Esophagus (tissue), 2 donors: ENCODE measurements at regions not wholly inside any gene's neighbourhood (a gene's known extent, or its start where the extent isn't known, plus 50 kb on each side); places are given as distances from the start of the nearest gene placed in this dataset.

Experiments
- H3K27ac ChIP-seq, 2 donors: one replicate each; pipeline ENCODE4 v1.5.1; 2013; ENCODE audit warnings: low read depth in 2 of 2, mild to moderate bottlenecking in 2 of 2, inconsistent platforms in 1 of 2, low read length in 1 of 2, moderate library complexity in 1 of 2
- H3K27me3 ChIP-seq, 2 donors: one replicate each; pipeline ENCODE4 v1.6.1; 2013; ENCODE audit warnings: low read length in 2 of 2, control low read depth in 1 of 2, mild to moderate bottlenecking in 1 of 2; ENCODE audit not compliant: insufficient read depth in 2 of 2, control insufficient read depth in 1 of 2
- H3K36me3 ChIP-seq, 2 donors: one replicate each; pipeline ENCODE4 v1.6.1; 2013; ENCODE audit warnings: low read length in 1 of 2; ENCODE audit not compliant: control insufficient read depth in 2 of 2, insufficient read depth in 2 of 2
- H3K4me1 ChIP-seq, 2 donors: one replicate each; pipeline ENCODE4 v1.6.1; 2013; ENCODE audit warnings: low read length in 1 of 2; ENCODE audit not compliant: control insufficient read depth in 2 of 2, insufficient read depth in 2 of 2
- H3K4me3 ChIP-seq, 2 donors: one replicate each; pipeline ENCODE4 v1.5.1; 2013; ENCODE audit warnings: low read length in 2 of 2, mild to moderate bottlenecking in 2 of 2, low read depth in 1 of 2, moderate library complexity in 1 of 2
- H3K9me3 ChIP-seq, 2 donors: one replicate each; pipeline ENCODE4 v1.6.1; 2013; ENCODE audit warnings: mild to moderate bottlenecking in 2 of 2, low read depth in 1 of 2, low read length in 1 of 2, moderate library complexity in 1 of 2; ENCODE audit not compliant: control insufficient read depth in 2 of 2, insufficient read depth in 1 of 2
- WGBS, 2 donors: extraction: QIAGEN DNeasy Blood & Tissue Kit; methylation state at CpG; one replicate each; pipeline ENCODE4 v1.1.7; 2013; 5-methylcytosine and 5-hydroxymethylcytosine counted together
- donor health status: healthy with polysubstance abuse.
- donor health status: Bipolar disorder and iron deficiency.

DNA sequence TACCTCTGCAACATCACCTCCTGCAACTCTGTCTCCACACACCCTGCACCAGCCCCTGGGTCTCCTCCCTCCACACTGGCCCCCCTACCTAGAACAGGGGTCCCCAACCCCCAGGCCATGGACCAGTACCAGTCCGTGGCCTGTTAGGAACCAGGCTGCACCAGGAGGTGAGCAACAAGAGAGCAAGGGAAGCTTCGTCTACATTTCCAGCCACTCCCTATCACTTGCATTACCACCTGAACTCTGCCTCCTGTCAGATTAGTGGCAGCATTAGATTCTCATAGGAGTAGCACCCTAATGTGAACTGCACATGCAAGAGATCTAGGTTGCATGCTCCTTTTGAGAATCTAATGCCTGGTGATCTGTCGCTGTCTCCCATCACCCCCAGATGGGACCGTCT lies 108.8 kb upstream of the WDR11 start:
- Histone ChIP-seq H3K9me3 (no peaks in the 10 kb centered on the region), H3K27ac (no peak overlapping the region), H3K4me3 (no peak overlapping the region), H3K36me3 (no peaks in the 10 kb centered on the region), H3K4me1 (no peaks in the 10 kb centered on the region), H3K27me3 (peaks cover 0 to 5% of the 10 kb centered on the region in 2 donors)
- WGBS, 2 donors, result 87 to 94% methylated on average over 4 of the region's 4 CpGs

DNA sequence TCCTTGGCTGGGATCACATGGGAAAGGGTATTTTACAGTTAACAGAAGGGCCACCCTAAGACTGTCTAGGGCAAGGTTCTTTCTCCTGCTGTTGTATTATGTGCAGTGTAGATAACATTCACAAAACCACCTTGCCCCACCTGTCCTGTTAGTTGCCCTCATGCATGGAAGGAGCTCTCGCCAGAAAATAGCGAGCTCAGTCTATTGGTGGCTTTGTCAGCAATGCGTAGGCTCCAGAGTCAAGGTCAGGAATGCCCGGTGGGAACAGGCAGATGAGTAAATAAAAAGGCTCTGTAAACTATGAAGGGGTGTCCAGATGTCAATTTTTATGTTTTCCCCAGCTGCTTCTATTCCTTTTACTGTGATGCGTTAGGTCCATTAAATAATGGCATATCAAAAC lies 107.1 kb upstream of the WDR11 start:
- WGBS, 2 donors, result 64 to 80% methylated on average over 5 of the region's 5 CpGs
- Histone ChIP-seq H3K27me3 (peaks cover 0 to 5% of the 10 kb centered on the region in 2 donors), H3K9me3 (no peaks in the 10 kb centered on the region), H3K4me3 (no peak overlapping the region), H3K27ac (no peak overlapping the region), H3K4me1 (no peaks in the 10 kb centered on the region), H3K36me3 (no peaks in the 10 kb centered on the region)

DNA sequence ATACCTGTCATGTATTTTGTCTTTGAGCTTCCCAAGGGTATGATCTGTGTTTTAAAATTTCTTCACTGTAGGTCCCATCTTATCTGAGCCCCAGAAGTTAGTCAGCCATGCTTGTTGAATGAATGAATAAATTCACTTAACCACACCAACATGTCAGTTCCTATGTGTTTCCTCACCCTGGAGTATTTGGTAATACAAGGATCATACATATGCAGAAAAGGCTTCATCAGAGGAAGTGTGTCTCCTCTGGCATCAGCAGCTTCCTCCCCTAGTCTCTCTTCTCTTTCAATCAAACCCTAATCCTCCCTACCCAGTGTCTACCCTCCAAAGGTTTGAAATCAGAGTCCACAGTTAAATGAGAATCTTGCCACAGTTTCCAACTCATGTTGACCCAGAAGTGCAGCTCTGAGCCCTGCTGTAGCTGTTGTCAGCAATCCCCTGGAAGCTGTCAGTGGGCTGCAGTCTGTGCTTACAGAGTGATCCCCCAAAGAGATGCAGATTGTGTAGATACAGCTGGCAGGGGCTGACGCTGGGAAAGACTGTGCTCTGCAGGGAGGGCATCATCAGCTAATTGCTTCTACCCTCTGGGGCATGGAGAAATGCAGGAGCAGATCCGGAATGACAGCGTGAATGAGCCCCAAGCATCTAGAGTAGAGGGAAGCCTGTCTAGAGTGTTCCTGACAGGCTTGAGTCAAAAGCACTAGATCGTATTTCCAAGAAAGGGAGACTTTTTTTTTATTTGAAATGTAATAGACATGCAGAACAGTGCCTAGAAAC lies 105.0 kb upstream of the WDR11 start:
- 36 to 41% methylated on average over 4 of the region's 4 CpGs for WGBS, 2 donors
- peaks cover 0 to 5% of the 10 kb centered on the region in 2 donors for H3K27me3 ChIP-seq
- H3K36me3 ChIP-seq, result no peaks in the 10 kb centered on the region

DNA sequence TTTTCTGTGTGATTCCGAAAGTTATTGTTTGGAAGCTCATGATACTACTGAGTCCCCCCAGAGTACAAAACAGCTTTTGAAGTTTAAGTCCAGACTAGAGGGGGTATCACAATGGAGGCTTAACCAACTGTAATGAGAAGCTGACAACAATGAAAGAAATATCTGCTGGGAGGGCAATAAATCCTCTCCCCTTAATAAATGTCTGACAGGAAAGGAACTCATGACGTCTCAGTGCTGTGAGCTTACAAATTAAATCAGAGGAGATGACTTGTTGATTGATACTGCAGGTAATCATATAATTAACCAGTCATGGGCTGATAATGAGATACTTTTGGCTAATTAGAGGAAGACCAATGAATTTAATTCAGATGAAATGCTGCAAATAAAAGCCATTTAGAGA lies 102.6 kb upstream of the WDR11 start:
- no peaks in the 10 kb centered on the region for H3K4me1 ChIP-seq
- 47 to 58% methylated on average over 2 of the region's 2 CpGs for WGBS, 2 donors
- peaks cover 0 to 5% of the 10 kb centered on the region in 2 donors for H3K27me3 ChIP-seq
- H3K36me3 ChIP-seq, result no peaks in the 10 kb centered on the region
- H3K9me3 ChIP-seq, result no peaks in the 10 kb centered on the region
- H3K4me3 ChIP-seq, result no peak overlapping the region
- H3K27ac ChIP-seq, result no peak overlapping the region

More for the DNA sequence above, 105.0 kb upstream of the WDR11 start:
- Histone ChIP-seq H3K4me3 (no peak overlapping the region), H3K27ac (no peak overlapping the region), H3K9me3 (no peaks in the 10 kb centered on the region), H3K4me1 (no peaks in the 10 kb centered on the region)

DNA sequence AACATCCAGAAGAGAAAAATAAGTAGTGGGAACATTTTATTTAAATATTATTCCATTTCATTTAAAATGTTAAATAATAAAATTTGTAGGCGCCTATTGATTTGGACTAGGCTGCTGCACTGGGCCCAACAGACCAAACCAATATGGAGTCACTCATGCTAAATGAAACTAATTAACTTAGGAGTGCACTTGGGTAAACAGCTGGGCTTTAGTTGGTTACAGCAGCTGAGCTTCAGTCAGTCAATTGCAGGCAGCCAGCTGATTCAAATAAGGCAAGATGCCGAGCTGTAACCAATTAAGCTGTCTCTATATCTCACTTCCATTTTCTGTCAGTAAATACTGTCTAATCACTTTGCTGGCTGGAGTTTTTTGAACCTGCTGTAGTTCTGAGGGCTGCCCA lies 102.1 kb upstream of the WDR11 start:
- peaks cover 0 to 5% of the 10 kb centered on the region in 2 donors for H3K27me3 ChIP-seq
- no peaks in the 10 kb centered on the region for H3K4me1 ChIP-seq
- no peaks in the 10 kb centered on the region for H3K9me3 ChIP-seq
- 68 to 70% methylated on average over 2 of the region's 2 CpGs for WGBS, 2 donors
- H3K27ac ChIP-seq, result no peak overlapping the region
- H3K4me3 ChIP-seq, result no peak overlapping the region
- H3K36me3 ChIP-seq, result no peaks in the 10 kb centered on the region

DNA sequence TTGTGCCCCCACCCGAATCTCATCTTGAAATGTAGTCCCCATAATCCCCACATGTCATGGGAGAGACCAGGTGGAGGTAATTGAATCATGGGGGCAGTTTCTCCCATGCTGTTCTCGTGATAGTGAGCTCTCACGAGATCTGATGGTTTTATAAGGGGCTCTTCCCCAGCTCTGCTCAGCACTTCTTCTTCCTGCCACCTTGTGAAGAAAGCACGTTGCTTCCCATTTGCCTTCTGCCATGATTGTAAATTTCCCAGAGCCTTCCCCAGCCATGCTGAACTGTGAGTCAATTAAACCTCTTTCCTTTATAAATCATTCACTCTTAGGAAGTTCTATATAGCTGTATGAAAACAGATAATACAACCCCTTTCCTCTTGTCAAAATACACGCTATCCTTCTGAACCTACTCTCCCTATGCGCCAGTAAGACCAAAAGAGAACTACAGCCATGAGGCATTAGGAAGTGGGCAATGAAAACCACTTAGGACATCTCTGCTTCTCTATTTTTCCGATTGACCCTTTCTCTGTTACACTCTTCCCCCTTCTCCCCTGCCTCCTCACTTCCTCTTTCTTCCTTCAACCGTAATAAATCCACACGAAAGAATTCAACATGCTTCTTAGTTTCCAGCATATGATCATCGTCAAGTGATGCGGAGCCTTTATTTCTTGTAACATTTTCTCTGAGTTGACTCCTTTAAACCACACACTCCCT lies 101.2 kb upstream of the WDR11 start:
- WGBS, 2 donors, result 55 to 69% methylated on average over 11 of the region's 11 CpGs

DNA sequence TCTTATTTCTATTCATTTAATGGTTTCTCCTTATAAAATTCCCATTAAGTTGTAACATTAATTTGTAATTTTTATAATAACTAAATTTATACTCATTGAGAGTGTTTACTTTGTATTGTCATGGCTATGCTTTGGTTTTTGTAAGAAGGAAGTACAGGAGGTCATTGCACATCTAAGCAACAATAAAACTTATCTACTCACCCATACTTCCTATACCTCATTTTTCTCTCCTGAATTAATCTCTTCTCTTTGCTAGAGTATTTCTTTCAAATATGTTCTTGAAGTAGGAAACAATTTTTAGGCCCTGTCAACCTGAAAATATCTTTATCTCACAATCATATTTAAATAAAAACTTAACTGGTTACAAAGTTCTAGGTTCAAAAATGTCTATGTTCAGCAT lies 95.4 kb upstream of the WDR11 start:
- Histone ChIP-seq H3K9me3 (no peaks in the 10 kb centered on the region), H3K36me3 (no peaks in the 10 kb centered on the region), H3K4me1 (no peaks in the 10 kb centered on the region), H3K27ac (no peak overlapping the region), H3K27me3 (peaks cover 0 to 4% of the 10 kb centered on the region in 2 donors), H3K4me3 (no peak overlapping the region)

More for the DNA sequence above, 101.2 kb upstream of the WDR11 start:
- Histone ChIP-seq H3K36me3 (no peaks in the 10 kb centered on the region), H3K4me1 (no peaks in the 10 kb centered on the region), H3K27me3 (peaks cover 0 to 5% of the 10 kb centered on the region in 2 donors), H3K9me3 (no peaks in the 10 kb centered on the region), H3K27ac (no peak overlapping the region), H3K4me3 (no peak overlapping the region)

DNA sequence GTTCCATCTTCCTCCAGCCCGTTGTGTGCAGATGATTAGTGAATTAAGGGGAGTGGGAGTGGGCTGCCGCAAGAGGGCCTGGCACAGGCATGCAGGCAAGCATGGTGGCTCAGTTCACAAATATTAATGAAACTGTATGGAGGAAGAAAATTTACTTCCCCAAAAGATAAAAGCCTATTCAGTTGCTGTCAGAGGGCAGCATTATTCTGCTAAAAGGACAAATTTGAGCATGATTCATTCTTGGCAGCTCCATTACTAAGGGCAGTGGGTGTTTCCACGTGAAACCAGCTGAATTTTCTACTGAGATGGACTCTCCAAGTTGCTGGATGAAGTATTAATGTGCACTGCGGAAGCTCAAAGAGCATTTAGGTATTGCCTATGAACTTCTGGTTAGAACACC lies 90.9 kb upstream of the WDR11 start:
- WGBS, 2 donors, result 68 to 71% methylated on average over 4 of the region's 4 CpGs
- Histone ChIP-seq H3K9me3 (no peaks in the 10 kb centered on the region), H3K27me3 (peaks cover 0 to 5% of the 10 kb centered on the region in 2 donors), H3K27ac (no peak overlapping the region), H3K4me1 (no peaks in the 10 kb centered on the region), H3K4me3 (no peak overlapping the region), H3K36me3 (no peaks in the 10 kb centered on the region)

DNA sequence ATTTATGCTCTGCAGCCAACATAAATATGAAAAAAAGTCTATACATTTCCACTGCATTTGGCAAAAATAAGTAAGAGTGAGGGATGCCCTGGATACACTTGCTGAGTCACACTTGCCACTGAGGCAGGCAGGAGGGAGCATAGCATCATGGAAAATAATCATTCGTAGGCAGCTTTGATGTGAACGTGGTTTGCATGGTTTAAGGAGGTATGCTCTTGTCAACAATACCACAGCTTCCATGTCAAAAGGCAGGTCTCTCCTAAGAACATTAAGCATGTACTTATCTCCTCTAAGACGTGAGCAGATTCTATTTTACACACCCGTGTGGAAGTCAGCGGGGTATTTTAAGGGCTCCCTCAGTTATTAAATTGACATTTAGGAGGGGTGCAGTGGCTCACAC lies 89.2 kb upstream of the WDR11 start:
- peaks cover 0 to 4% of the 10 kb centered on the region in 2 donors for H3K27me3 ChIP-seq
- H3K4me1 ChIP-seq, result no peaks in the 10 kb centered on the region
- 67 to 70% methylated on average over 5 of the region's 5 CpGs for WGBS, 2 donors
- no peaks in the 10 kb centered on the region for H3K36me3 ChIP-seq
- H3K4me3 ChIP-seq, result no peak overlapping the region
- H3K9me3 ChIP-seq, result no peaks in the 10 kb centered on the region
- H3K27ac ChIP-seq, result no peak overlapping the region
